PC-9 (cell line): ENCODE measurements at regions not wholly inside any gene's neighbourhood (a gene's known extent, or its start where the extent isn't known, plus 50 kb on each side); places are given as distances from the start of the nearest gene placed in this dataset.

Experiments
- BruUV-seq: library from RNA; stranded (reverse); fragments of 400-500 nt; replicated peaks from 2 replicates; lab custom pipeline; 2021; lab: Mats Ljungman, UMichigan
- CTCF ChIA-PET: fragments of 300-600 bp; sonication (Branson Sonifier 250); formaldehyde crosslinking; loops from one replicate; lab custom pipeline; 2022; ENCODE audit warnings: antibody characterized with exemption; lab: Charles Lee
- POLR2A ChIA-PET: fragments of 300-600 bp; sonication (Branson Sonifier 250); formaldehyde crosslinking; loops from one replicate; lab custom pipeline; 2022; ENCODE audit warnings: antibody characterized with exemption; ENCODE audit not compliant: unreplicated experiment; lab: Charles Lee
- DNase-seq, 2 experiments: peaks; one replicate each; pipeline versions ENCODE4 v3.0.0 to v3.0.0-alpha.2; 2015 to 2022; ENCODE audit warnings: mixed read lengths in 1 of 2
- H2AFZ ChIP-seq: fragments of 200-600 bp; sonication (generic); 2 replicates; pipeline ENCODE4 v1.8.1; 2017; ENCODE audit warnings: antibody characterized with exemption
- H3F3A ChIP-seq: fragments of 200-600 bp; sonication (generic); 2 replicates; pipeline ENCODE4 v1.8.1; 2017; ENCODE audit warnings: antibody characterized with exemption, mild to moderate bottlenecking, low read depth; ENCODE audit not compliant: insufficient read depth
- H3K27ac ChIP-seq: fragments of 200-600 bp; sonication (generic); 2 replicates; pipeline ENCODE4 v1.6.1; 2016; ENCODE audit warnings: mixed run types
- H3K27me3 ChIP-seq: fragments of 200-600 bp; sonication (generic); 2 replicates; pipeline ENCODE4 v1.6.1; 2016; ENCODE audit warnings: low read depth, mixed run types; ENCODE audit not compliant: insufficient read depth
- H3K36me3 ChIP-seq: fragments of 200-600 bp; sonication (generic); 2 replicates; pipeline ENCODE4 v1.6.1; 2016; ENCODE audit warnings: low read depth, mixed run types
- H3K4me1 ChIP-seq: fragments of 200-600 bp; sonication (generic); replicated peaks from 2 replicates; pipeline ENCODE4 v1.6.1; 2016; ENCODE audit warnings: mixed run types; ENCODE audit not compliant: insufficient read depth
- H3K4me2 ChIP-seq: fragments of 200-600 bp; sonication (generic); 2 replicates; pipeline ENCODE4 v1.6.1; 2017; ENCODE audit warnings: mixed run types
- H3K4me3 ChIP-seq: fragments of 200-600 bp; sonication (generic); 2 replicates; pipeline ENCODE4 v1.6.1; 2016; ENCODE audit warnings: mixed run types
- H3K79me2 ChIP-seq: fragments of 200-600 bp; sonication (generic); 2 replicates; pipeline ENCODE4 v1.6.1; 2017; ENCODE audit warnings: low read depth, mixed run types
- H3K9me2 ChIP-seq: fragments of 200-600 bp; sonication (generic); 2 replicates; pipeline ENCODE4 v1.8.1; 2017; ENCODE audit warnings: mild to moderate bottlenecking; ENCODE audit not compliant: insufficient read depth
- H3K9me3 ChIP-seq: fragments of 200-600 bp; sonication (generic); 2 replicates; pipeline ENCODE4 v1.8.1; 2016; ENCODE audit warnings: low read depth; ENCODE audit not compliant: insufficient read depth
- H4K20me1 ChIP-seq: fragments of 200-600 bp; sonication (generic); 2 replicates; pipeline ENCODE4 v1.8.1; 2017; ENCODE audit not compliant: insufficient read depth
- CTCF ChIP-seq: fragments of 200-600 bp; sonication (generic); conservative IDR thresholded peaks from 2 replicates; pipeline ENCODE4 v1.6.1; 2017; ENCODE audit warnings: mixed run types, antibody characterized with exemption, mild to moderate bottlenecking, moderate library complexity
- EZH2 ChIP-seq: fragments of 200-600 bp; sonication (generic); IDR thresholded peaks from 2 replicates; pipeline ENCODE4 v1.8.0; 2017; ENCODE audit warnings: antibody characterized with exemption, low read depth
- intact Hi-C: fragments of 100-400 bp; cut with micrococcal nuclease; formaldehyde crosslinking; loops from one replicate; pipeline ENCODE4 v1.10.0; 2022; ENCODE audit not compliant: unreplicated experiment

GRCh38 chr5:174187001-174187400, 141.5 kb downstream of the NSG2 start:
- Histone ChIP-seq H3K27ac (no peak overlapping the region), H3K4me1 (no peaks in the 10 kb centered on the region), H3K27me3 (peaks cover 96% of the 10 kb centered on the region), H2AFZ (no peak overlapping the region), H3K4me3 (no peak overlapping the region), H3K9me2 (no peaks in the 10 kb centered on the region), H3K9me3 (no peaks in the 10 kb centered on the region), H3K79me2 (no peaks in the 10 kb centered on the region), H3K4me2 (no peak overlapping the region), H4K20me1 (0 out of 2 replicates have a peak, but pooled peaks cover 4% of the 10 kb centered on the region), H3K36me3 (no peaks in the 10 kb centered on the region), H3F3A (no peaks in the 10 kb centered on the region)
- ChIA-PET CTCF (no interaction called here), POLR2A (no interaction called here)
- BruUV-seq, result no TSS peak
- no peak for TF ChIP-seq CTCF
- no peak for TF ChIP-seq EZH2
- no peak for DNase-seq
- intact Hi-C loops, result no loop called here

- CTCF ChIA-PET, result no interaction called here
- H3K9me3 ChIP-seq, result no peaks in the 10 kb centered on the region
- H3K27ac ChIP-seq, result no peak overlapping the region
- no TSS peak for BruUV-seq
- H3F3A ChIP-seq, result no peaks in the 10 kb centered on the region
- no peaks in the 10 kb centered on the region for H3K36me3 ChIP-seq
- no peak overlapping the region for H3K4me2 ChIP-seq
- H3K4me1 ChIP-seq, result no peaks in the 10 kb centered on the region
- H2AFZ ChIP-seq, result no peak overlapping the region
- H3K79me2 ChIP-seq, result no peaks in the 10 kb centered on the region
- H4K20me1 ChIP-seq, result 0 out of 2 replicates have a peak, but pooled peaks cover 4% of the 10 kb centered on the region
- no peak overlapping the region for H3K4me3 ChIP-seq
- H3K27me3 ChIP-seq, result peaks cover 96% of the 10 kb centered on the region
- TF ChIP-seq EZH2, result no peak
- no peak for TF ChIP-seq CTCF
- H3K9me2 ChIP-seq, result no peaks in the 10 kb centered on the region
- intact Hi-C loops, result no loop called here
- POLR2A ChIA-PET, result no interaction called here
- no peak for DNase-seq
Observed at GRCh38 chr5:174187481-174187880, 142.0 kb downstream of the NSG2 start.

- no peak overlapping the region for H3K4me3 ChIP-seq
- H3K27me3 ChIP-seq, result peaks cover 96% of the 10 kb centered on the region
- BruUV-seq, result no TSS peak
- no peaks in the 10 kb centered on the region for H3K79me2 ChIP-seq
- no peaks in the 10 kb centered on the region for H3K9me2 ChIP-seq
- DNase-seq, result no peak
- no peak overlapping the region for H2AFZ ChIP-seq
- H3K9me3 ChIP-seq, result no peaks in the 10 kb centered on the region
- TF ChIP-seq EZH2 (no peak), CTCF (no peak)
- no peaks in the 10 kb centered on the region for H3K36me3 ChIP-seq
- no peak overlapping the region for H3K4me2 ChIP-seq
- ChIA-PET POLR2A (no interaction called here), CTCF (no interaction called here)
- 0 out of 2 replicates have a peak, but pooled peaks cover 4% of the 10 kb centered on the region for H4K20me1 ChIP-seq
- no peak overlapping the region for H3K27ac ChIP-seq
- H3F3A ChIP-seq, result no peaks in the 10 kb centered on the region
- intact Hi-C loops, result no loop called here
- no peaks in the 10 kb centered on the region for H3K4me1 ChIP-seq
Observed at GRCh38 chr5:174188295-174188694, 142.8 kb downstream of the NSG2 start.
